ENCODE measurements at regions not wholly inside any gene's neighbourhood (a gene's known extent, or its start where the extent isn't known, plus 50 kb on each side); places are given as distances from the start of the nearest gene placed in this dataset.

- no peak for DNase-seq
- TF ChIP-seq, protein P1, sequence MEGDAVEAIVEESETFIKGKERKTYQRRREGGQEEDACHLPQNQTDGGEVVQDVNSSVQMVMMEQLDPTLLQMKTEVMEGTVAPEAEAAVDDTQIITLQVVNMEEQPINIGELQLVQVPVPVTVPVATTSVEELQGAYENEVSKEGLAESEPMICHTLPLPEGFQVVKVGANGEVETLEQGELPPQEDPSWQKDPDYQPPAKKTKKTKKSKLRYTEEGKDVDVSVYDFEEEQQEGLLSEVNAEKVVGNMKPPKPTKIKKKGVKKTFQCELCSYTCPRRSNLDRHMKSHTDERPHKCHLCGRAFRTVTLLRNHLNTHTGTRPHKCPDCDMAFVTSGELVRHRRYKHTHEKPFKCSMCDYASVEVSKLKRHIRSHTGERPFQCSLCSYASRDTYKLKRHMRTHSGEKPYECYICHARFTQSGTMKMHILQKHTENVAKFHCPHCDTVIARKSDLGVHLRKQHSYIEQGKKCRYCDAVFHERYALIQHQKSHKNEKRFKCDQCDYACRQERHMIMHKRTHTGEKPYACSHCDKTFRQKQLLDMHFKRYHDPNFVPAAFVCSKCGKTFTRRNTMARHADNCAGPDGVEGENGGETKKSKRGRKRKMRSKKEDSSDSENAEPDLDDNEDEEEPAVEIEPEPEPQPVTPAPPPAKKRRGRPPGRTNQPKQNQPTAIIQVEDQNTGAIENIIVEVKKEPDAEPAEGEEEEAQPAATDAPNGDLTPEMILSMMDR (IDR thresholded peaks at IDR 0.05) = no peak
- no peak for ATAC-seq
- Histone ChIP-seq H3K36me3 (ENCODE audit: insufficient read depth in 1 of 2, low read depth in 1 of 2) (no peaks in the 10 kb centered on the region), H3K4me1 (no peaks in the 10 kb centered on the region), H3K27ac (no peak overlapping the region), H3K4me3 (no peak overlapping the region), H3K27me3 (ENCODE audit: insufficient read depth in 3 of 3, low read length in 2 of 3) (peaks cover 0 to 6% (median 3%) of the 10 kb centered on the region in 3 donors), H3K9me3 (no peaks in the 10 kb centered on the region)
- 61 to 69% (median 63%) methylated on average over 29 of the region's 29 CpGs for WGBS, 3 donors
- intact Hi-C loops (cut with DNase I) = no loop called here
These were observed 1196.3 kb downstream of the BRD1 start for GRCh38 chr22:48631288-48631863.

GRCh38 chr22:48630848-48631247, 1196.8 kb downstream of the BRD1 start:
- Histone ChIP-seq H3K9me3 (no peaks in the 10 kb centered on the region), H3K36me3 (ENCODE audit: insufficient read depth in 1 of 2, low read depth in 1 of 2) (no peaks in the 10 kb centered on the region), H3K27ac (no peak overlapping the region), H3K4me1 (no peaks in the 10 kb centered on the region), H3K27me3 (ENCODE audit: insufficient read depth in 3 of 3, low read length in 2 of 3) (peaks cover 0 to 6% (median 3%) of the 10 kb centered on the region in 3 donors), H3K4me3 (no peak overlapping the region)
- intact Hi-C loops (cut with DNase I) = no loop called here
- TF ChIP-seq, protein P1 (IDR thresholded peaks at IDR 0.05) = no peak
- WGBS, 3 donors = 76 to 83% (median 83%) methylated on average over 16 to 17 of the region's 17 CpGs
- no peak for DNase-seq
- ATAC-seq = no peak

GRCh38 chr22:48630433-48630754, 1197.3 kb downstream of the BRD1 start:
- intact Hi-C loops (cut with DNase I) = no loop called here
- no peak overlapping the region for H3K27ac ChIP-seq
- H3K36me3 ChIP-seq (ENCODE audit: insufficient read depth in 1 of 2, low read depth in 1 of 2) = no peaks in the 10 kb centered on the region
- TF ChIP-seq, protein P1 (IDR thresholded peaks at IDR 0.05) = no peak
- H3K4me3 ChIP-seq = no peak overlapping the region
- WGBS, 3 donors = 84 to 89% (median 85%) methylated on average over 19 of the region's 19 CpGs
- H3K27me3 ChIP-seq (ENCODE audit: insufficient read depth in 3 of 3, low read length in 2 of 3) = peaks cover 0 to 6% (median 3%) of the 10 kb centered on the region in 3 donors
- H3K4me1 ChIP-seq = no peaks in the 10 kb centered on the region
- ATAC-seq (no peak), DNase-seq (no peak)
- H3K9me3 ChIP-seq = no peaks in the 10 kb centered on the region

GRCh38 chr22:48629631-48630432, 1197.8 kb downstream of the BRD1 start:
- H3K36me3 ChIP-seq (ENCODE audit: insufficient read depth in 1 of 2, low read depth in 1 of 2) = no peaks in the 10 kb centered on the region
- DNase-seq = no peak
- WGBS, 3 donors = 70 to 74% (median 72%) methylated on average over 21 of the region's 21 CpGs
- TF ChIP-seq, protein P1 (IDR thresholded peaks at IDR 0.05) = no peak
- H3K4me3 ChIP-seq = no peak overlapping the region
- H3K27ac ChIP-seq = no peak overlapping the region
- H3K4me1 ChIP-seq = no peaks in the 10 kb centered on the region
- intact Hi-C loops (cut with DNase I) = no loop called here
- no peak for ATAC-seq
- no peaks in the 10 kb centered on the region for H3K9me3 ChIP-seq
- H3K27me3 ChIP-seq (ENCODE audit: insufficient read depth in 3 of 3, low read length in 2 of 3) = peaks cover 0 to 6% (median 3%) of the 10 kb centered on the region in 3 donors

Measured in psoas muscle (tissue), 7 donors.